Fibroblast of mammary gland (primary cell): ENCODE measurements at regions not wholly inside any gene's neighbourhood (a gene's known extent, or its start where the extent isn't known, plus 50 kb on each side); places are given as distances from the start of the nearest gene placed in this dataset.
A peak's percentile ranks its signal among the peaks of the same experiment; 100 is the strongest.
"Not testable (repeated sequence)": the region's sequence is repeated elsewhere in the genome, so short reads cannot be mapped to it uniquely, and the experiment has no call there.

ENCODE experiments used
- DNase-seq: peaks from one replicate; pipeline ENCODE4 v3.0.0-alpha.2; 2010; ENCODE audit warnings: low read depth
- H3K4me3 ChIP-seq: 2 replicates; pipeline ENCODE4 v1.5.1; 2011; ENCODE audit warnings: low read depth, mild to moderate bottlenecking, low read length, moderate library complexity; ENCODE audit not compliant: control insufficient read depth
- TF ChIP-seq, protein P1 (sequence below): conservative IDR thresholded peaks from 2 replicates; pipeline ENCODE4 v1.5.1; 2011; ENCODE audit warnings: low read depth, low read length, inconsistent platforms; ENCODE audit not compliant: control insufficient read depth, insufficient read depth

DNA sequence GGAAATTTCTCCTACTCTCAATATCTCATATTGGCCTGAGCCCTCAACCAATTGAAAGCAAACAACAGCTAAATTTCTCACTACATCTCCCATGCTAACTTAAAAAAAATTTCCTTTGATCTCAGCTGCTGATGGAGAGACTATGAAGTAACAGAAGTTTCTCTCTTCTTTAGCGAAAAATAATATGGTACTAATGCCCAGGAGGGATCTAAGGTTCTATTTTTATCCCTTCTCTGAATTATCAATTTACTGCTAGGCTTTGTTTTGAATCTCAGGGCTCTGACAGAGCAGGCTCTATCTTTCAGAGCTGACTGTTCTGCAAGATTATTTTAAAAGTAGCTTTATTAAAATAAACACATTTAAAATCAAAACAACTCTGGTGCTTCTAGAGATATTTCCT is 558.6 kb downstream of the KCNA4 start:
- H3K4me3 ChIP-seq: no peak overlapping the region
- TF ChIP-seq, protein P1, sequence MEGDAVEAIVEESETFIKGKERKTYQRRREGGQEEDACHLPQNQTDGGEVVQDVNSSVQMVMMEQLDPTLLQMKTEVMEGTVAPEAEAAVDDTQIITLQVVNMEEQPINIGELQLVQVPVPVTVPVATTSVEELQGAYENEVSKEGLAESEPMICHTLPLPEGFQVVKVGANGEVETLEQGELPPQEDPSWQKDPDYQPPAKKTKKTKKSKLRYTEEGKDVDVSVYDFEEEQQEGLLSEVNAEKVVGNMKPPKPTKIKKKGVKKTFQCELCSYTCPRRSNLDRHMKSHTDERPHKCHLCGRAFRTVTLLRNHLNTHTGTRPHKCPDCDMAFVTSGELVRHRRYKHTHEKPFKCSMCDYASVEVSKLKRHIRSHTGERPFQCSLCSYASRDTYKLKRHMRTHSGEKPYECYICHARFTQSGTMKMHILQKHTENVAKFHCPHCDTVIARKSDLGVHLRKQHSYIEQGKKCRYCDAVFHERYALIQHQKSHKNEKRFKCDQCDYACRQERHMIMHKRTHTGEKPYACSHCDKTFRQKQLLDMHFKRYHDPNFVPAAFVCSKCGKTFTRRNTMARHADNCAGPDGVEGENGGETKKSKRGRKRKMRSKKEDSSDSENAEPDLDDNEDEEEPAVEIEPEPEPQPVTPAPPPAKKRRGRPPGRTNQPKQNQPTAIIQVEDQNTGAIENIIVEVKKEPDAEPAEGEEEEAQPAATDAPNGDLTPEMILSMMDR: no peak
- no peak for DNase-seq

DNA sequence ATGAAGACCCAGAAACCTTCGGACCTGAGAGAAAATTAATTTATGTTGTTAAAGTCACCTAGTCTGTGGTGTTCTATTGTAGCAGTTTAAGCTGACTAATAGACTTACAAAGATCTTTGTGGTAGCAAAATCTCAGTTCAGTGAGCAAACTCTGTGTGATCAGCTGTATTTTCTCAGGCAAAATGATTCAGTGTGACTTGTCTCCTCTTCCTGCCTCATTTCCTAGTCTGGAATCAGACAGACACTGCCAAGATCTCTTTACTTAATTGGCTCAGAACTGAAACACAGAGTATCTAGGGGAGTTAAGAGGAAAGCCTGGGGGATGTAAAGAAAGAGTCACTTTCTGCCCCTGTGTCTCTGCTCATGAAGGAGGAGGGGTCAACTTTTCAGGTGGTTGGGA is 564.7 kb downstream of the KCNA4 start:
- no peak overlapping the region for H3K4me3 ChIP-seq
- DNase-seq: peak; percentile 65
- TF ChIP-seq, protein P1: no peak

DNA sequence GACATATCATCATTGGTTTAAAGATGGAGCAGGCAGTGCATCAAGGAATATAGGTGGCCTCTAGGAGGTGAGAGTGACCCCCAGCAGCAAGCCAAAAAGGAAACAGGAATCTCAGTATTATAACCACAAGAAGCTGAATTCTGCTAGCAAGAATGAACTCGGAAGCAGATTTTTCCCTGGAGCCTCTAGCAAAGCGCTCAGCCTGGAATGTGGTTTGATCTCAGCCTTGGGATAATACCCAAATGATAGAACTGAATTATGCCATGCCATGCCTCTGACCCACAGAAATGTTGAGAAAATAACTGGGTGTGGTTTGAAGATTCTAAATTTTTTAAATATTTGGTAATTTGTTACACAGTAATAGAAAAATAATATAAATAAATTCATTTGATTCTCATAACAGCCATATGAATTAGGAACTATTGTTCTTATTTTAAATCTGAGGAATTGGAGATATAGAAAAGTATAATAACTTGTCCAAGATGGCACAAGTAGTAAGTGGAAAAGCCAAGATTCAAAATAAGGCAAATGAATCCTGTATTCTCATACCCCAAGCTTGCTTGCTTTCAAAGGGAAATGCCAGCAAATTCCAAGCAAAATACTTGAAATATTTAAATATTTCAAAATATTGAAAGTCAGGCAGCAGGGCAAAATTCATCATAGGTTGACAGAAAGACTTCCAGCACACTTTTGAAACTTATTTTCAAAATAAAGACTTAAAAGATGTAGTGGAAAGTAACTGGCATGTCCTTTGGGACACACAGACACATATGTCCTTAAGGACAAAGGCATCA is 567.4 kb downstream of the KCNA4 start:
- no peak for DNase-seq
- H3K4me3 ChIP-seq: no peak overlapping the region
- TF ChIP-seq, protein P1: no peak

DNA sequence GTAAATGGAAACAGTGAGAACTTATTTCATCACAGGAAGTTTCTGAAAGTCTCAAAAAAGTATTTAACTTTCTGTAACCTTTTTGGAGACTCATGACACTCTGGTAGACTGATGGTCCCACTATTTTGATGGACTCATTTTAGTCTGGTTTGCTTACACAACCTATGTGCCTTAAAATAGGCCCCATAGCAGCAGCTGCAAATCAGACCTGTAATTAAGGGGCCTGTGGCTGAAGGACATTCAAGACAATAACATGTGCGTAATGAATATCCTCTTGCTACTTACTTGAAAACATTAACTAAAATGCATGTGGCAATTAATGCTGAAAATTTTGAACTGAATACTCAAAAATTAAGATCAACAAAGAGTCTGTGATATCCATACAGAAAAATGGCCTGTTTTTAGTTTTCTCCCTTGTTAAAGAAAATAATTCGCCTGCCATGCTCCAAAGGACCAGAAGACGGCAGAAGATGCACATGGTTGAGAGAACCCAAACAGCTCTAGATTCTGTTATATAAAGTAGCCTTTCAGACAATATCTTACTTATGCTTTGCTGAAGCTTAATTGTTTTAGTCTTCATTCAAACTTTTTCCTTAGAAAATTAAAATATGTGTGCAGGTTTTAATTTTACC is 568.5 kb downstream of the KCNA4 start:
- no peak overlapping the region for H3K4me3 ChIP-seq
- peak; percentile 20 for DNase-seq
- TF ChIP-seq, protein P1: peak; percentile 52

DNA sequence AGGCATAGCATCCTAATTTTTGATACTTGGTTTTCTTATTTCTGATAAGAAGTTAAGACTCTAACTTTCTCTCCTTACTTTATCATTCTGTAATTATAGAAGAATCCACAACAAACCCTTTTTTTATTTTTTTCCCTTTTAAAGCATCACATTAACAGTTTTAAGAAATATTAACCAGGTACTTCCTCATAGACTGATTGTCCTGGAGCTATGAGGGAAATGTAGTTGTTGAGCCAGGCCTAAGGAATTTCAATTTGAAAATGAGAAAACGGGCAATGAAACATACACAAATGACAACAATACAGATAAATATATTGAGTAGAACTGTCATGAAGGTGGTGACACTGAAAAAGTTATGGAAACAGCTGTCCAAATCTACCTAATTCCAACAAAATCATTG is 569.0 kb downstream of the KCNA4 start:
- TF ChIP-seq, protein P1: no peak
- H3K4me3 ChIP-seq: no peak overlapping the region
- no peak for DNase-seq

DNA sequence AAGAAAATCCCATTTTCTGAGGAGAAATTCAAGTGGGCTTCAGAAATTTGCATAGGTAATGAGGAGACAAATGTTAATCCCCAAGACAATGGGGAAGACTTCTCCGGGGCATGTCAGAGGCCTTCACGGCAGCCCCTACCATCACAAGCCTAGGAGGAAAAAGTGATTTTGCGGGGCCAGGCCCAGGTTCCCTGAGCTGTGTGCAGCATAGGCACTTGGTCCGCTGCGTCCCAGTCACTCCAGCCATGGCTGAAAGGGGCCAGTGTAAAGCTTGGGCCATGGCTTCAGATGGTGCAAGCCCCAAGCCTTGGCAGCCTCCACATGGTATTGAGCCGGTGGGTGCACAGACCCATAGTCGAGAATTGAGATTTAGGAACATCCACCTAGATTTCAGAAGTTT is 570.7 kb downstream of the KCNA4 start:
- TF ChIP-seq, protein P1: no peak
- no peak overlapping the region for H3K4me3 ChIP-seq
- DNase-seq: no peak

DNA sequence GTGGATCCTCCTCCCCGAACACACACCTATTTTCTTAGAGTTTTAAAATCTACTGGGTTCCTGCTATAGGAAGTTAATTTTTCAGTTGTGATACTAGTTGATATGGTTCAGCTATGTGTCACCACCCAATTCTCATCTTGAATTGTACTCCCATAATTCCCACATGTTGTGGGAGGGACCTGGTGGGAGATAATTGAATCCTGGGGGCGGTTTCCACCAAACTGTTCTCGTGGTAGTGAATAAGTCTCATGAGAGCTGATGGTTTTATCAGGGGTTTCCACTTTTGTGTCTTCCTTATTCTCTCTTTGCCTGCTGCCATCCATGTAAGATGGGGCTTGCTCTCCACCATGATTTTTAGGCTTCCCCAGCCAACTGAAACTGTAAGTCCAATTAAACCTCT is 571.6 kb downstream of the KCNA4 start:
- H3K4me3 ChIP-seq, DNase-seq: not testable (repeated sequence)
